ENCODE measurements at regions not wholly inside any gene's neighbourhood (a gene's known extent, or its start where the extent isn't known, plus 50 kb on each side); places are given as distances from the start of the nearest gene placed in this dataset.

- DNase-seq = no peak
These were observed 113.1 kb upstream of the MYL2 start for GRCh38 chr12:111033281-111034082.

- no peak for DNase-seq
These were observed 112.2 kb upstream of the MYL2 start for GRCh38 chr12:111032591-111032919.

- no peak for DNase-seq
These were observed 111.7 kb upstream of the MYL2 start for GRCh38 chr12:111031916-111032590.

GRCh38 chr12:111030800-111031199, 110.4 kb upstream of the MYL2 start:
- no peak for DNase-seq

GRCh38 chr12:111029732-111030131, 109.4 kb upstream of the MYL2 start:
- DNase-seq = no peak

GRCh38 chr12:111029305-111029704, 108.9 kb upstream of the MYL2 start:
- no peak for DNase-seq

- no peak for DNase-seq
These were observed 108.5 kb upstream of the MYL2 start for GRCh38 chr12:111028830-111029229.

GRCh38 chr12:111027431-111027830, 107.1 kb upstream of the MYL2 start:
- no peak for DNase-seq

GRCh38 chr12:111025792-111026430, 105.5 kb upstream of the MYL2 start:
- DNase-seq = no peak

GRCh38 chr12:111025301-111025700, 104.9 kb upstream of the MYL2 start:
- no peak for DNase-seq

- peak; percentile 3 for DNase-seq
These were observed 103.9 kb upstream of the MYL2 start for GRCh38 chr12:111024205-111024801.

GRCh38 chr12:111022386-111022785, 102.0 kb upstream of the MYL2 start:
- DNase-seq = no peak

- DNase-seq = no peak
These were observed 94.2 kb upstream of the MYL2 start for GRCh38 chr12:111014547-111014946.

- DNase-seq = no peak
These were observed 92.5 kb upstream of the MYL2 start for GRCh38 chr12:111012918-111013317.

- no peak for DNase-seq
These were observed 91.7 kb upstream of the MYL2 start for GRCh38 chr12:111011999-111012600.

- no peak for DNase-seq
These were observed 90.7 kb upstream of the MYL2 start for GRCh38 chr12:111010916-111011657.

GRCh38 chr12:111010061-111010460, 89.7 kb upstream of the MYL2 start:
- DNase-seq = no peak

GRCh38 chr12:111006621-111007020, 86.2 kb upstream of the MYL2 start:
- DNase-seq = no peak

- DNase-seq = no peak
These were observed 78.6 kb upstream of the MYL2 start for GRCh38 chr12:110998971-110999370.

GRCh38 chr12:110998165-110998564, 77.8 kb upstream of the MYL2 start:
- no peak for DNase-seq

- no peak for DNase-seq
These were observed 76.0 kb upstream of the MYL2 start for GRCh38 chr12:110996415-110996814.

- no peak for DNase-seq
These were observed 75.2 kb upstream of the MYL2 start for GRCh38 chr12:110995615-110996014.

GRCh38 chr12:110995016-110995415, 74.6 kb upstream of the MYL2 start:
- DNase-seq = no peak

All from NCI-H1092 (cell line).